ENCODE measurements at regions not wholly inside any gene's neighbourhood (a gene's known extent, or its start where the extent isn't known, plus 50 kb on each side); places are given as distances from the start of the nearest gene placed in this dataset.
"Not testable (repeated sequence)": the region's sequence is repeated elsewhere in the genome, so short reads cannot be mapped to it uniquely, and the experiment has no call there.

GRCh38 chr14:89665300-89666081 is 248.5 kb upstream of the FOXN3 start:
- intact Hi-C loops (cut with micrococcal nuclease) = not testable (repeated sequence)

GRCh38 chr14:89661392-89661791 is 244.4 kb upstream of the FOXN3 start:
- intact Hi-C loops (cut with micrococcal nuclease) = no loop called here

GRCh38 chr14:89660625-89661233 is 243.7 kb upstream of the FOXN3 start:
- intact Hi-C loops (cut with micrococcal nuclease) = not testable (repeated sequence)

- intact Hi-C loops (cut with micrococcal nuclease) = no loop called here
Observed at GRCh38 chr14:89660166-89660565, 243.1 kb upstream of the FOXN3 start.

- intact Hi-C loops (cut with micrococcal nuclease) = no loop called here
Observed at GRCh38 chr14:89658977-89659670, 242.1 kb upstream of the FOXN3 start.

GRCh38 chr14:89657014-89657413 is 240.0 kb upstream of the FOXN3 start:
- intact Hi-C loops (cut with micrococcal nuclease) = no loop called here

- intact Hi-C loops (cut with micrococcal nuclease) = no loop called here
Observed at GRCh38 chr14:89654998-89655397, 238.0 kb upstream of the FOXN3 start.

- intact Hi-C loops (cut with micrococcal nuclease) = no loop called here
Observed at GRCh38 chr14:89652352-89652751, 235.3 kb upstream of the FOXN3 start.

GRCh38 chr14:89651805-89652204 is 234.8 kb upstream of the FOXN3 start:
- intact Hi-C loops (cut with micrococcal nuclease) = no loop called here

GRCh38 chr14:89650077-89650978 is 233.3 kb upstream of the FOXN3 start:
- intact Hi-C loops (cut with micrococcal nuclease) = no loop called here

GRCh38 chr14:89649451-89650075 is 232.5 kb upstream of the FOXN3 start:
- intact Hi-C loops (cut with micrococcal nuclease) = no loop called here

GRCh38 chr14:89648924-89649323 is 231.9 kb upstream of the FOXN3 start:
- intact Hi-C loops (cut with micrococcal nuclease) = no loop called here

- intact Hi-C loops (cut with micrococcal nuclease) = no loop called here
Observed at GRCh38 chr14:89648510-89648909, 231.5 kb upstream of the FOXN3 start.

GRCh38 chr14:89646971-89647370 is 229.9 kb upstream of the FOXN3 start:
- intact Hi-C loops (cut with micrococcal nuclease) = no loop called here

GRCh38 chr14:89644641-89645040 is 227.6 kb upstream of the FOXN3 start:
- intact Hi-C loops (cut with micrococcal nuclease) = loop anchor here (5.0 kb wide), 2 partner anchors 38 to 123 kb away; no protein-coding TSS in a partner anchor

GRCh38 chr14:89641495-89642175 is 224.6 kb upstream of the FOXN3 start:
- intact Hi-C loops (cut with micrococcal nuclease) = loop anchor here (1.0 to 5.0 kb wide), 6 partner anchors 15 to 126 kb away; no protein-coding TSS in a partner anchor

GRCh38 chr14:89640141-89640540 is 223.1 kb upstream of the FOXN3 start:
- intact Hi-C loops (cut with micrococcal nuclease) = loop anchor here (2.0 to 5.0 kb wide), 3 partner anchors 42 to 127 kb away; no protein-coding TSS in a partner anchor

GRCh38 chr14:89639687-89640086 is 222.7 kb upstream of the FOXN3 start:
- intact Hi-C loops (cut with micrococcal nuclease) = loop anchor here (2.0 to 5.0 kb wide), 3 partner anchors 43 to 128 kb away; no protein-coding TSS in a partner anchor

- intact Hi-C loops (cut with micrococcal nuclease) = no loop called here
Observed at GRCh38 chr14:89638891-89639290, 221.9 kb upstream of the FOXN3 start.

- intact Hi-C loops (cut with micrococcal nuclease) = no loop called here
Observed at GRCh38 chr14:89637581-89637980, 220.5 kb upstream of the FOXN3 start.

All from T-helper 2 cell treated with Interferon-gamma antibody and Interleukin-4, amounts not matched to agents 100 ng/mL and 5 ng/mL, for 36 hours (primary cell).